Activated T-helper 1 cell treated with anti-CD3 and anti-CD28 coated beads, Interleukin-12 subunit alpha, Interleukin-12 subunit beta, Interleukin-2, Interleukin-4 antibody, amounts not matched to agents 30 ng/mL and 10 ng/mL and 1 ng/mL, durations not matched to agents 14 hours and 24 hours and 36 hours (primary cell): ENCODE measurements at regions not wholly inside any gene's neighbourhood (a gene's known extent, or its start where the extent isn't known, plus 50 kb on each side); places are given as distances from the start of the nearest gene placed in this dataset.
"Not testable (repeated sequence)": the region's sequence is repeated elsewhere in the genome, so short reads cannot be mapped to it uniquely, and the experiment has no call there.

ENCODE experiments used
- DNase-seq: peaks from one replicate; pipeline ENCODE4 v3.0.0; 2021; ENCODE audit warnings: low spot score
- H3K27ac Mint-ChIP-seq: one replicate; pipeline ENCODE4 v1.8.0; 2021; ENCODE audit warnings: mild to moderate bottlenecking, mixed read lengths
- H3K27me3 Mint-ChIP-seq: one replicate; pipeline ENCODE4 v1.8.0; 2022; ENCODE audit warnings: mild to moderate bottlenecking, moderate library complexity, mixed read lengths; ENCODE audit not compliant: insufficient read depth
- H3K36me3 Mint-ChIP-seq: one replicate; pipeline ENCODE4 v1.8.0; 2021; ENCODE audit warnings: low read depth, mixed read lengths
- H3K4me1 Mint-ChIP-seq: one replicate; pipeline ENCODE4 v1.8.0; 2021; ENCODE audit warnings: low read depth, mixed read lengths
- H3K4me3 Mint-ChIP-seq: one replicate; pipeline ENCODE4 v1.8.0; 2021; ENCODE audit warnings: mild to moderate bottlenecking, moderate library complexity, mixed read lengths
- H3K9me3 Mint-ChIP-seq: one replicate; pipeline ENCODE4 v1.8.0; 2021; ENCODE audit warnings: mixed read lengths
- intact Hi-C: fragments of 100-400 bp; cut with micrococcal nuclease; formaldehyde crosslinking; loops from one replicate; pipeline ENCODE4 v1.15.1; 2024

DNA sequence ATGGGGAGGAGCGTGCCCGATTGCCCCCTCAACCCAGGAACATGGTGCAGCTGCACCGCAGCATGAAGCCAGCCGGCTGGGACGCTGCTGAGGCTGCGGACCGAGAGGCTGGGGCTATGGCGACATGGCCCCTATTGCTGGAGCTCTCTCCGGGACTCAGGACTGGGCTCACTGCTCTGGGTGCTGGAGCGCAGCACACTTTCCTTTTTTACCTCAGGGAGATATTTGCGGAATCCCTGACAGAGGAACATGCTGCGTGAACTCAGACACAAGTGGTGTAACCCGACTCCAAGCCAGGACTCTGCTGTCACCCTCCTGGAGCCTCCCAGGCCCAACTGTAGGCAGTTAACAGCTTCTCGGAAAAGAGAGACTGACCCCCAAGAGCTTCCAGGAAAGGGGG lies 137.2 kb upstream of the NBPF9 start:
- H3K4me3 Mint-ChIP-seq, H3K36me3 Mint-ChIP-seq, DNase-seq, H3K4me1 Mint-ChIP-seq, H3K9me3 Mint-ChIP-seq, intact Hi-C loops, H3K27me3 Mint-ChIP-seq, H3K27ac Mint-ChIP-seq: not testable (repeated sequence)

DNA sequence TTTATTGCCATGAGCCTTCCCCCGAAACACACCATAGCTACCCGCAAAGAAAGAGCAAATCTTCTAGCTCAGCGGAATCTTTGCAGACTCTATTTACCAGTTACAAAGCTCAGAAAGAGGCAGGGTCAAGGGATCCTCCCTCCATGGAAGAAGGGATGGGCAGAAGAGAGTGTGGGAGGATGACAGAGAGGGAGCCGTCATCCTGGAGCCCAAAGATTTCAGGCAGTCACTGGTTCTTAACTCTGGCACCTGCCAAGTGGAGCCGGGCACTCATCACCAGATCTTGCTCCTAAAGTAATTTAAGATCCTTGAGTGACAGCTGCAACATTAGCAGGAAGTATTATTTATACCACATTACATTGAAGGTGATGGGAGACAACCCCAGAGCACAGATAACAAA lies 137.9 kb upstream of the NBPF9 start:
- H3K9me3 Mint-ChIP-seq, H3K27me3 Mint-ChIP-seq, intact Hi-C loops, DNase-seq, H3K4me1 Mint-ChIP-seq, H3K4me3 Mint-ChIP-seq, H3K27ac Mint-ChIP-seq, H3K36me3 Mint-ChIP-seq: not testable (repeated sequence)

DNA sequence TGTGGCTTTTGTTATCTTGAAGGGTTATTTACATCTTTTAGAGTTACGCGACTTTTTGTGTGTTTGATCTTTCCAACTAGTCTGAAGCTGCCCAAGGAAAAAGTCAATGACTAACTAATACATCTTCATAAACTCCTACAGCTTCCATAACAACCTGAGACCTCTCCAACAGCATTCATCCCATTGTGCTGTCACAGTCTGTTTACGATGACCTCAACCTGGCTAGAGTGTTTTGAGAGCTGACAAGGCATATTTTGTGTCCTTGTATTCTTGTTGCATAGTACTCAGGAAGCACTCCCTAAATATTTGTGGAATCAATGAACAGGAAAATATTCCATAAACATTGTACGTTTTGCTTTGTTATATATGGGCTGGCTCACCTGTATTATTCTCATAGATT lies 140.2 kb upstream of the NBPF9 start:
- DNase-seq, H3K4me1 Mint-ChIP-seq, H3K36me3 Mint-ChIP-seq, H3K27me3 Mint-ChIP-seq, H3K27ac Mint-ChIP-seq, intact Hi-C loops, H3K9me3 Mint-ChIP-seq, H3K4me3 Mint-ChIP-seq: not testable (repeated sequence)

DNA sequence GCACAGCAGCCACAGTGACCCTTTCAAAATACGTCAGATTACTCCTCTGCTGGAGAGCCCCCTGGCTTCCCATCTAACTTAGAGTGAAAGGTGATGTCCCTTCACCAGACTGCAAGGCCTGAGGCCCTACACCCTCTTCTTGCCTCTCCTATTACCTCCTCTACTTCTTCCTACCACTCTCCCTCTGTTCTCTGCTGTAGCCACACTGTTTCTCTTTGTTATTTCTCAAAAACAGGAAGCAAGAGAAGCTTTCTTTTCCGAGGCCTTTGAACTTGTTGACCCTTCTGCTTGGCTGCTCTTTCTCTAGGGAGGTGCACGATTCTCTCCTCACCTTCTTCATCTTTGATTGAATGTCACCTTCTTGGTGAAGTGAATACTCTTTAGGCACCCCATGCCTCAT lies 141.3 kb upstream of the NBPF9 start:
- H3K36me3 Mint-ChIP-seq, H3K4me1 Mint-ChIP-seq, H3K27me3 Mint-ChIP-seq, H3K27ac Mint-ChIP-seq, H3K4me3 Mint-ChIP-seq, H3K9me3 Mint-ChIP-seq, DNase-seq, intact Hi-C loops: not testable (repeated sequence)

DNA sequence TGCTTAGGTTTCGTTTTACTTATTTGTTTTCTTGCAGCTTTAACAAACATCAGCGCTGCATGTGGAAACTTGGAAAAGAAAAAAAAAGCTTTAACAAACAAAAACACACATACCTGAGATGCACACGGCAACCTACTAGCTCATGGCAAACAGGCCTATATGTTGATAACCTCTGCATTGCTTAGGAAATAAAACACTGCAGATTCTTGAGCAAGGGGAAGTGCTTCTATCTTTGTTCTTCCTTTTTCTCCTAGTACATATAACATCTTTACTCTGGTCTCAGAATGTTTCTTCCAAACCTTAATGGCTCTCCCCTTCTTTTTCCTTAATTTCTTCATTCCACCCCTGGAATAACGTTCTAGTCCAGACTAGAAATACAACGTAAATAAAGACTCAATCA lies 142.9 kb upstream of the NBPF9 start:
- DNase-seq, intact Hi-C loops, H3K9me3 Mint-ChIP-seq, H3K27me3 Mint-ChIP-seq, H3K36me3 Mint-ChIP-seq, H3K4me3 Mint-ChIP-seq, H3K27ac Mint-ChIP-seq, H3K4me1 Mint-ChIP-seq: not testable (repeated sequence)

DNA sequence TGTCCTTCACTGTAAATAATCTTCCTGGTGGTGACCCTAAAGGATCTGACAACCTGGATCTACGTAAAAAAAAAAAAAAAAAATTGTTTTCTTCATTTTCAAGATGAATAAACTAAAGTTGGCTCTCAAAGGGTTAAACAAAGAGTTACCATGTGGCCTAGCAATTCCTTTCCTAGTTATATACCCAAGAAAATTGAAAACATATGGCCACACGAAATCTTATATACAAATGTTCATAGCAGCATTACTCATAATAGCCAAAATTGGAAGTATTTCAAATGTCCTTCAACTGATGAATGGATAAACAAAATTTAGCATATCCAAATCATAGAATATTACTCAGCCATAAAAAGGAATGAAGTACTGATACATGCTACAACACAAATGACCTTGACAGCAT lies 145.3 kb upstream of the NBPF9 start:
- H3K4me3 Mint-ChIP-seq, intact Hi-C loops: not testable (repeated sequence)

DNA sequence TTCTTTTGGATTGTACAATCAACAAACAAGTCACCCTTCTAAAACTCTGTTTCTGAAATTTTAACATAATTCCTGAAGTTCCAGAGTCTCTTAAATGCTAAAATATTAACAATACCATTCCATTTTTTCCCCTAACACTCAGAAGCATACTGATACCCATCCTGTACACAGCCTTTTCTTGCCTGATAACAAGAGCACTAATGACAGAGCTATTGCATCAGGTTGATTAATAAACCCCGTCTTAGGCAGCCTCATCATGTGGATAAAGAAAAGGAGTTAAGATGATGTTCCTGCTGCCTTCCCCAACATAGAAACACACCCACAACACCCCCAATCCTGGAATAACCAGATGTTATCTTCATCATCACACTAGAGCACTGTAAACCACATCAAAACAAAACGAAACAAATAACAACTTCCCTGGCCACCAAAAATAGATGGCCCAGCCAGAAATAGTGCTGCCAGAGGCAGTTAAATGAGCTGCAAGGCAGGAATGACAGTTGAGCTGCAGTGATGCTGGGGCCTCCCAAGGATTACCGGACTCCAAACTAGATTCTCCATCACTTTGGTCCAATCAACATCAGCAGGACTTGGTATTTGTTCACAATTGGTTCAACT lies 146.6 kb upstream of the NBPF9 start:
- H3K27ac Mint-ChIP-seq, H3K4me3 Mint-ChIP-seq, H3K27me3 Mint-ChIP-seq, DNase-seq, intact Hi-C loops, H3K4me1 Mint-ChIP-seq, H3K36me3 Mint-ChIP-seq, H3K9me3 Mint-ChIP-seq: not testable (repeated sequence)

More for the DNA sequence above, 145.3 kb upstream of the NBPF9 start:
- DNase-seq, H3K27me3 Mint-ChIP-seq, H3K4me1 Mint-ChIP-seq, H3K36me3 Mint-ChIP-seq, H3K27ac Mint-ChIP-seq, H3K9me3 Mint-ChIP-seq: not testable (repeated sequence)

DNA sequence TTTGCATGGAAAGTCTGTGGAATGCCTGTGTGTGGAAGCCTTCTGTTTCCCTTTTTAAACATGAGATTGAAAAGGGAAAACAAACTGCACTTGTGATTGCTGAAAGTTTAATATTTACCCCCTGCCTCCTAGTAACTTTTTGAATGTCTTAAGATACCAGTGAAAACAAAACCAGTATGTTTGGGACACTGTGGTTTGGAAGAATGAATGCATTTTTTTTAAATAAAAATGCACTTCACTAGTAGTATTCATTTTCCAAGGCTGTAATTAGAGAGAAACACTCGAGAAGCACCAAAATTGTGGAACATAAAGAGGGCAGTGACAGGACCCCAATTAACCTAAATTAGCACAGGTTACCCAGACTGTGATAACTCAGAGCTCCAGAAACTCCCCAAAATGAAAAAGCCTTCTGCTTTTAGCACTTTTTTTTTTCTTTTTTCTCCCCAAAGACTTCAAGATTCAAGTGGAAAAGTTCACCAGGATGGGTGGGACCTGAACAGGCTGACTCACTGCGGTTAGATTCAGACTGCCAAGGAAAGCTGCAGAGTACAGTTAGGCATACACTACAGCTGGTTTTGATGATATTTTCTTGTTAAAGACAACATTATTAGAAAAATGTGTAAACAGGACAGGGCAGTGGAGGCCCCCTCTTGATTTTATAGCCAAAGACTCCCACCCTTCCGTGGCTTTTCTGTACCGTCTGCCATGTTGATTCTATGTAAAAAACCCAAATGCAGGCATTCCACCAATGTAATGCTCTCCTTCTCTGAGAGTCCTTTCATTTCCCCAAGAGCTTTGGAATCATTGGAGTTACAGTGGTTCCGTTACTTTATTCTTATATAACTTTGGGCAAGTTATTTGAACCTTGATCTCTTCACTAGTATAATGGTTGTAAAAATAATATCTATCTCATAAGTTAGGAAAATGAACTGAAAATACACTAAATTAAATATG lies 151.8 kb upstream of the NBPF9 start:
- H3K4me3 Mint-ChIP-seq, H3K9me3 Mint-ChIP-seq, H3K27ac Mint-ChIP-seq, DNase-seq, intact Hi-C loops, H3K4me1 Mint-ChIP-seq, H3K27me3 Mint-ChIP-seq, H3K36me3 Mint-ChIP-seq: not testable (repeated sequence)

DNA sequence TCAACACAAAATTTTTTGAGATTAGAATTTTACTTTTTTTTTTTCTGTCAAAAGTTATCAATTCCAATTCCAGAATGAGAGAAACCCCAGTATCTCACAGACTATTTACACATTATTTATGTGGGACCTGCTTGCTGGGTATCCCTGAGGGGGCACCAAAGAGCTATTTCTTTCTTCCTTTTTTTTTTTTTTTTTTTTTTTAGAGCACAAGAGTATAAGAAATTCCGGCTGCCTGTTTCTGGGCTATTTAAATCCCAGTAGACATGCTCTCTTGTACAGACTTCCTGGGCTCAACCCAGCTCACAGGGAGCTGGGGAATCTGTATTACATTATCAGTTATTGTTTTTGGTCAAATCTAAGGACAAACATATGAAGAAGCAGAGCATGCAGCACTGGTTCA lies 156.9 kb upstream of the NBPF9 start:
- H3K27me3 Mint-ChIP-seq, DNase-seq, H3K9me3 Mint-ChIP-seq, intact Hi-C loops, H3K4me3 Mint-ChIP-seq, H3K36me3 Mint-ChIP-seq, H3K27ac Mint-ChIP-seq, H3K4me1 Mint-ChIP-seq: not testable (repeated sequence)

DNA sequence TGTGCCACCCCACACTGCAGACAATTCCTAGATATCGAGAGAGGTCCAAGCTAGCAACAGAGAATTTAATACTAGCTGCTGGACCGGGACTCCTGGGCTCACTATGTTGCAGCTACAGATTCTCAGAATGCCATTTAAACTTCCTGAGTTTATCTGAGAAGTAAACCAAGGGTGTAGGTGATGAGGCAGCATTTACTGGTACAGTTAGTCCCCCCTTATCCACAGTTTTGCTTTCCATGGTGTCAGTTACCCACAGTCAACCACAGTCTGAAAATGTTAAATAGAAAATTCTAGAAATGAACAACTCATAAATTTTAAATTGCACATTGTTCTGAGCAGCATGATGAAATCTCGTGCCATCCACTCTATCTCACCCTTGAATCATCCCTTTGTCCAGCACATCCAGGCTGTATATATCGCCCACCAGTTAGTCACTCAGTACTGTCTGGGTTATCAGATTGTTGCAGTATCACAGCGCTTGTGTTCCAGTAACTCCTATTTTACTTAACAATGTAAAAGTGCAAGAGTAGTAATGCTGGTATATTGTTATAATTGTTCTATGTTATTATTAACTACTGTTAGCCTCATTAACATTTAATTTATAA lies 157.5 kb upstream of the NBPF9 start:
- H3K36me3 Mint-ChIP-seq, H3K4me1 Mint-ChIP-seq, H3K27ac Mint-ChIP-seq, intact Hi-C loops, H3K4me3 Mint-ChIP-seq, H3K27me3 Mint-ChIP-seq, H3K9me3 Mint-ChIP-seq, DNase-seq: not testable (repeated sequence)

DNA sequence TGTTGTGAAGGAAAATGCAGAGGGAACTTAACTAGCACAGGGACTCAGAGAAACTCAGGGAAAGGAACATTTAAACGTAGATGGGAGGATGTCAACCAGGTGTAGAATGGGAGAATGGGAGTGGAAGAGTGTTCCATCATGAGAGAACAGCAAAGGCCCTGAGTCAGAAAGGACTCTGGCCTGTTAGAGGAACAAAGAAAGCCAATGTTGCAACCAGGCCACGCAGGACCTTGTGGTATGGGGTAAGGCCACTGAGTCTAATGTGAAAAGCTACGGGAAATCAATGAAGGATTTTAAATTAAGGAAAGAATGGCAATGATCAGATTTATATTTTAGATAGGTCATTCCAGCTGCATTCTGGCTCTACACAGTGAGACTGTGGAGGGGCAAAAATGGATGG lies 163.9 kb upstream of the NBPF9 start:
- H3K27ac Mint-ChIP-seq, intact Hi-C loops, H3K27me3 Mint-ChIP-seq, H3K9me3 Mint-ChIP-seq, DNase-seq, H3K4me1 Mint-ChIP-seq, H3K4me3 Mint-ChIP-seq, H3K36me3 Mint-ChIP-seq: not testable (repeated sequence)

DNA sequence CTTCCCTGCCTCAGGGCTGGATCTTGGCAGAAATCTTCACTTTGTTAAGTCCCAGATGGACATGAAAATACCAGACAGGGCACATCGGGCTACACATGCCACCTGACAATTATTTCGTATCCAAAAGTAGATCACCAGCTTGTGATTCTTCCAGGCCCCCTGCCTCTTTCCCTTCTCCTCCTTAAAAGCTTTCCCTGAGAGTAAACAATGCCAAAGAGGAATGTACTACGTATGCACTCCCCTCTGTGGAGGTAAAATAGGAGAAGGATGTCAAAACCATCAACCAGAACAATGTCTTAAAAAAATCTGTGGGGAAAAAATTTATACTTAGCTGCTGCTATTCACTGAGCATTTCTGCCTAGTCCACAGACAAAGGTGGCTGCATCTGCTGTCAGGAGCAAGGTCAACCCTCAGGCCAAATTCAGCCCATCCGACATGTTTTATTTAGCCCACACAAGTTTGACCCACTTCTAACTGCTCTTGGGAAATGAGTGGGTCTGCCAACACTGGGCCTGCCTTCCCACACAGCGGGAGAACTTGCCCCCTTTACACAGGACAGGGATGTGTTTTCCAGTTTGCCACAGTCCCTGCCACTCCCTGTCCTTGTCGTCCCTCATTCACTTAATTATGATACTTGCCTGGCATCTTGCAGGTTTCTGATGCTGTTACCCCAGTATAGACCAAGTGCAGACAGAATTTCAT lies 165.8 kb upstream of the NBPF9 start:
- DNase-seq, H3K4me1 Mint-ChIP-seq, H3K27ac Mint-ChIP-seq, H3K27me3 Mint-ChIP-seq, intact Hi-C loops, H3K9me3 Mint-ChIP-seq, H3K4me3 Mint-ChIP-seq, H3K36me3 Mint-ChIP-seq: not testable (repeated sequence)

DNA sequence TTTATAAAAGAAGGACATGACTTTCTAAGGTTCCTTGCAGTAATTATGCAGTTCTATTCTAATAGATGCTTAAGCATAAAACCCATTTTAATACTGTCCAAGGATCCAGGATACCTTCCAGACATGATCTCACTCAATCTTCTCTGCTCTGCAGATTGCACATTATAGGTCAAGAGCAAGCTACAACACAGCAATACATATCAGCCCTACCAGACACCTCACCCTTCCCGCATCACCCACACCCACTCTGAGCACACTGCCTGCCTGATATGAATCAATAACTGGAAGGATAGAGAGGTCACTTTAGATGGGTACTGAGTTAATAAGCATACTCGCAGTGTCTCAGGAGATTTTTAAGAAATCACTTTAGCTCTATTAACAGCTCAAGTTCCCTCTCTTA lies 166.5 kb upstream of the NBPF9 start:
- H3K27me3 Mint-ChIP-seq, H3K36me3 Mint-ChIP-seq, DNase-seq, H3K4me1 Mint-ChIP-seq, intact Hi-C loops, H3K4me3 Mint-ChIP-seq, H3K9me3 Mint-ChIP-seq, H3K27ac Mint-ChIP-seq: not testable (repeated sequence)
